ENCODE measurements at regions not wholly inside any gene's neighbourhood (a gene's known extent, or its start where the extent isn't known, plus 50 kb on each side); places are given as distances from the start of the nearest gene placed in this dataset.

GRCh38 chr10:35754519-35754918 lies 112.4 kb upstream of the FZD8 start:
- POLR2A ChIA-PET: no interaction called here
- WGBS (ENCODE audit: insufficient coverage): 90% methylated on average over 4 of the region's 5 CpGs
- Histone ChIP-seq H3K27ac (ENCODE audit: insufficient read depth in 1 of 2, low read depth in 1 of 2, low read length in 2 of 2, poor library complexity in 1 of 2, severe bottlenecking in 2 of 2) (no peak overlapping the region), H3K4me3 (ENCODE audit: control insufficient read depth in 1 of 7, extremely low read depth in 1 of 7, insufficient read depth in 4 of 7, low read depth in 2 of 7, low read length in 6 of 7) (no peak overlapping the region), H3K36me3 (ENCODE audit: control insufficient read depth in 4 of 4, insufficient read depth in 4 of 4, low read length in 3 of 4) (no peaks in the 10 kb centered on the region), H3K27me3 (replicated peaks in 2 of 5; ENCODE audit: control insufficient read depth in 4 of 5, insufficient read depth in 5 of 5, low read length in 4 of 5) (no peaks in the 10 kb centered on the region), H3K4me1 (ENCODE audit: control extremely low read depth in 1 of 4, control insufficient read depth in 4 of 4, insufficient read depth in 4 of 4, low read length in 3 of 4) (no peaks in the 10 kb centered on the region), H3K9me3 (ENCODE audit: control extremely low read depth in 1 of 5, control insufficient read depth in 4 of 5, insufficient read depth in 2 of 5, low read depth in 1 of 5, low read length in 4 of 5) (peaks cover 0 to 7% (median 0%) of the 10 kb centered on the region in 5 experiments)
- CTCF ChIA-PET: no interaction called here
- DNase-seq: no peak

DNA sequence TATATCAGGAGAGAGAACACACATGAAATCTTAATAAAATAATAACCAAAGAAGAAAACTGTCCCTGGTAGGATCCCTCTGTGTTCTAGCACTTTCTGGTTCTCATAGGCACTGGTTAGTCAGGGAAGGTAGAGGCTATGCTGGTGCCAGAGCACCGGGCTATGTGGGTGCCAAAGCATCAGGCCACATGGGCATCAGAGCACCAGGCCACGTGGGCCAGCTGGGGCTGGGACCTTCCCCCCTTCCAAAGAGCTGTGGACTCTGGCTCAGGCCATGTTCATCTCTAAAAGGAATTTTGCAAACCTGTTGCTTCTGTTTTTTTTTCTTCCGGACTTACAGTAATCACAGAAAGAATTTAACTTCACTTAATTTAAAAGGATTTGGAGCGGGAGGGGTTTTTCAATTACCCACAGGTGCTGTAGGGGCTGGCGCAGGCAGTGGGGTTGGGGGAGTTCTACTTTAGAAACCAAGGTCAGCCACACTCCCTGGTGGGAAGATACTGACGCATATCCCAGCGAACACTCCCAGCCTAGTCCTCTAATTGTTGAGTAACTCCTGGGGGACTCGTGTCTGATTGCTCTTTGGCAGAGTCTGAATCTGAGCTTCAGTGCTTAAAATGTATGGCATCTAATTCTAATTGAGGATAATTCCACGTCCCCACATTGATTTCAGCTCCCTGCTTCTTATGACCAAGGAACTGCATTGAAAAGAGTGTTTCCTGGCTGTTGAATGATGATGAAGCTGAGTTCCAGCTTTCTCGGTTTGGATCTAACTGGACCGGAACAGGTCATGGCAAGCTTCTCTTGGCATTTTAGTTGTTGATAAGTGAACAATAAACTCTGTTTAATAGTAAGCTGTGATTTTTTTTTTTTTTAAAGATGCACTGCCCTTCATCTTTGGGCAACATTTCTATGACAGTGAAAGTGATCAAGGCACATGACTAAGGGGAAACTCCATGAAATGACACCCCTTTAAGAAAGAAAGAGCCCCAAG lies 110.7 kb upstream of the FZD8 start:
- Histone ChIP-seq H3K4me3 (ENCODE audit: control insufficient read depth in 1 of 7, extremely low read depth in 1 of 7, insufficient read depth in 4 of 7, low read depth in 2 of 7, low read length in 6 of 7) (no peak overlapping the region), H3K27ac (ENCODE audit: insufficient read depth in 1 of 2, low read depth in 1 of 2, low read length in 2 of 2, poor library complexity in 1 of 2, severe bottlenecking in 2 of 2) (no peak overlapping the region), H3K9me3 (ENCODE audit: control extremely low read depth in 1 of 5, control insufficient read depth in 4 of 5, insufficient read depth in 2 of 5, low read depth in 1 of 5, low read length in 4 of 5) (no peaks in the 10 kb centered on the region), H3K36me3 (ENCODE audit: control insufficient read depth in 4 of 4, insufficient read depth in 4 of 4, low read length in 3 of 4) (no peaks in the 10 kb centered on the region), H3K4me1 (ENCODE audit: control extremely low read depth in 1 of 4, control insufficient read depth in 4 of 4, insufficient read depth in 4 of 4, low read length in 3 of 4) (no peaks in the 10 kb centered on the region), H3K27me3 (replicated peaks in 2 of 5; ENCODE audit: control insufficient read depth in 4 of 5, insufficient read depth in 5 of 5, low read length in 4 of 5) (no peaks in the 10 kb centered on the region)
- POLR2A ChIA-PET: no interaction called here
- WGBS (ENCODE audit: insufficient coverage): 94% methylated on average over 7 of the region's 11 CpGs
- CTCF ChIA-PET: no interaction called here
- no peak for DNase-seq

GRCh38 chr10:35751347-35751746 lies 109.3 kb upstream of the FZD8 start:
- Histone ChIP-seq H3K27ac (ENCODE audit: insufficient read depth in 1 of 2, low read depth in 1 of 2, low read length in 2 of 2, poor library complexity in 1 of 2, severe bottlenecking in 2 of 2) (no peak overlapping the region), H3K9me3 (ENCODE audit: control extremely low read depth in 1 of 5, control insufficient read depth in 4 of 5, insufficient read depth in 2 of 5, low read depth in 1 of 5, low read length in 4 of 5) (no peaks in the 10 kb centered on the region), H3K4me1 (ENCODE audit: control extremely low read depth in 1 of 4, control insufficient read depth in 4 of 4, insufficient read depth in 4 of 4, low read length in 3 of 4) (no peaks in the 10 kb centered on the region), H3K36me3 (ENCODE audit: control insufficient read depth in 4 of 4, insufficient read depth in 4 of 4, low read length in 3 of 4) (no peaks in the 10 kb centered on the region), H3K4me3 (ENCODE audit: control insufficient read depth in 1 of 7, extremely low read depth in 1 of 7, insufficient read depth in 4 of 7, low read depth in 2 of 7, low read length in 6 of 7) (no peak overlapping the region), H3K27me3 (replicated peaks in 2 of 5; ENCODE audit: control insufficient read depth in 4 of 5, insufficient read depth in 5 of 5, low read length in 4 of 5) (no peaks in the 10 kb centered on the region)
- CTCF ChIA-PET: no interaction called here
- DNase-seq: no peak
- POLR2A ChIA-PET: no interaction called here
- 94% methylated on average over 2 of the region's 2 CpGs for WGBS (ENCODE audit: insufficient coverage)

- ChIA-PET CTCF (no interaction called here), POLR2A (no interaction called here)
- Histone ChIP-seq H3K36me3 (ENCODE audit: control insufficient read depth in 4 of 4, insufficient read depth in 4 of 4, low read length in 3 of 4) (no peaks in the 10 kb centered on the region), H3K9me3 (ENCODE audit: control extremely low read depth in 1 of 5, control insufficient read depth in 4 of 5, insufficient read depth in 2 of 5, low read depth in 1 of 5, low read length in 4 of 5) (no peaks in the 10 kb centered on the region), H3K4me1 (ENCODE audit: control extremely low read depth in 1 of 4, control insufficient read depth in 4 of 4, insufficient read depth in 4 of 4, low read length in 3 of 4) (no peaks in the 10 kb centered on the region), H3K27me3 (replicated peaks in 2 of 5; ENCODE audit: control insufficient read depth in 4 of 5, insufficient read depth in 5 of 5, low read length in 4 of 5) (no peaks in the 10 kb centered on the region), H3K4me3 (ENCODE audit: control insufficient read depth in 1 of 7, extremely low read depth in 1 of 7, insufficient read depth in 4 of 7, low read depth in 2 of 7, low read length in 6 of 7) (no peak overlapping the region), H3K27ac (ENCODE audit: insufficient read depth in 1 of 2, low read depth in 1 of 2, low read length in 2 of 2, poor library complexity in 1 of 2, severe bottlenecking in 2 of 2) (no peak overlapping the region)
- WGBS (ENCODE audit: insufficient coverage): 95% methylated on average over 6 of the region's 6 CpGs
- no peak for DNase-seq
These were observed 107.1 kb upstream of the FZD8 start for GRCh38 chr10:35749230-35749629.

DNA sequence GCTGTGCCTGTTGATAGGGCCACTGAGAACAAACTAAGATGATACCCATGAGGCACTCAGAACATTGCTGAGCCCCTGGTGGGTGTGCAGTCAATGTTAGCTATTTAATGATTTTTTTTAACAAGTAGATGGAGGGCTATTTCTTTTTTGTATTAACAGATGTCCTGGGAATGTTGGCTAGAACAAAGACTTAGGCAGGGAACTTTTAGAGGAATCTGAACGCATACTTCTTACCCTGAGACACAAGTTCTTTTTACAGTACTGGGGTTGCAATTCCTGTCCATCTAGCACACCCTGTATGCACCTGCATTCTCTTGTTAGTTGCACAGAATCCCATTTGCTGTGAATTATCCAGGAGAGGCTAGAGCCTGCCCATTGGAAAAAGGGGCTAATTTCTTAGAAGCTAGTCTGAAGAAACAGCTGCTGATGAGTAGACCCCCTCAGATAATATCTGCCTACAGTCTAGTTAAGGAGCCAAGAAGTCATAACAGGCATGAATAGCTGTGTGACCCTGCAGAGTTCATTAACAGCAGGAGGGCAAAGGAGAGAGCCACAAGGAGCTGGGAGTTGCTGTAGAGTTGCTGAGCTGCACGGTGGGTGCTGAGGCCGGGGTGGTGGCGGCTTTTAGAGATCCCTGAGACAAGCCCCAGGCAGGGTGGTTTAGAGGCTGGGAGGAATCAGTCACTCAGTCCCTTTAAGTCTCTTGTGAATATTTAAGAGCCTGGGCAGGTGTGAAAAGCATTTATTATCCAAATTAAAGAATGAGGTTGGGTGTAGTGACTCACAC lies 103.7 kb upstream of the FZD8 start:
- POLR2A ChIA-PET: no interaction called here
- 100% methylated on average over 1 of the region's 4 CpGs for WGBS (ENCODE audit: insufficient coverage)
- CTCF ChIA-PET: no interaction called here
- H3K27me3 ChIP-seq (replicated peaks in 2 of 5; ENCODE audit: control insufficient read depth in 4 of 5, insufficient read depth in 5 of 5, low read length in 4 of 5): no peaks in the 10 kb centered on the region
- no peaks in the 10 kb centered on the region for H3K9me3 ChIP-seq (ENCODE audit: control extremely low read depth in 1 of 5, control insufficient read depth in 4 of 5, insufficient read depth in 2 of 5, low read depth in 1 of 5, low read length in 4 of 5)
- H3K27ac ChIP-seq (ENCODE audit: insufficient read depth in 1 of 2, low read depth in 1 of 2, low read length in 2 of 2, poor library complexity in 1 of 2, severe bottlenecking in 2 of 2): no peak overlapping the region
- no peak overlapping the region for H3K4me3 ChIP-seq (ENCODE audit: control insufficient read depth in 1 of 7, extremely low read depth in 1 of 7, insufficient read depth in 4 of 7, low read depth in 2 of 7, low read length in 6 of 7)
- DNase-seq: no peak
- H3K4me1 ChIP-seq (ENCODE audit: control extremely low read depth in 1 of 4, control insufficient read depth in 4 of 4, insufficient read depth in 4 of 4, low read length in 3 of 4): no peaks in the 10 kb centered on the region
- no peaks in the 10 kb centered on the region for H3K36me3 ChIP-seq (ENCODE audit: control insufficient read depth in 4 of 4, insufficient read depth in 4 of 4, low read length in 3 of 4)

DNA sequence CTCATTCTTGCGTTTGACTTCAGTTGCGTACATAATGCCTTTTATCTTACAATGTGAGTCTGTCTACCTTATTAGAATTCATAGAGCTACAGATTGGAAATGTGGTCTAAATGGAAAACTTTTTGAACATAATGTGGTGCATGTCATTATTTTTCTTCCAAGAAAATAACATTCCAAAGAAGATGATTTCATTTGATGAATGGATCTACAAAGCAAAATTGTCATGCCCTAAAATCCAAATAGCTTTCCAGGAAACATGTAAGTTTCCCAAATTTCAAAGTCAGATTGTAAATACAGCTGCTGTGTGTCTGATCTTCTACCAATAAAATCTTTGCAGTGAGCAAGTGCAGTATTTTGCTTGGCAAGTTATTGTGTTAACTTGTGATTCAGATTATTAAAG lies 101.8 kb upstream of the FZD8 start:
- H3K4me1 ChIP-seq (ENCODE audit: control extremely low read depth in 1 of 4, control insufficient read depth in 4 of 4, insufficient read depth in 4 of 4, low read length in 3 of 4): no peaks in the 10 kb centered on the region
- WGBS (ENCODE audit: insufficient coverage): 100% methylated on average over 1 of the region's 2 CpGs
- DNase-seq: no peak
- POLR2A ChIA-PET: no interaction called here
- H3K9me3 ChIP-seq (ENCODE audit: control extremely low read depth in 1 of 5, control insufficient read depth in 4 of 5, insufficient read depth in 2 of 5, low read depth in 1 of 5, low read length in 4 of 5): no peaks in the 10 kb centered on the region
- no peaks in the 10 kb centered on the region for H3K27me3 ChIP-seq (replicated peaks in 2 of 5; ENCODE audit: control insufficient read depth in 4 of 5, insufficient read depth in 5 of 5, low read length in 4 of 5)
- no peaks in the 10 kb centered on the region for H3K36me3 ChIP-seq (ENCODE audit: control insufficient read depth in 4 of 4, insufficient read depth in 4 of 4, low read length in 3 of 4)
- H3K27ac ChIP-seq (ENCODE audit: insufficient read depth in 1 of 2, low read depth in 1 of 2, low read length in 2 of 2, poor library complexity in 1 of 2, severe bottlenecking in 2 of 2): no peak overlapping the region
- CTCF ChIA-PET: no interaction called here
- no peak overlapping the region for H3K4me3 ChIP-seq (ENCODE audit: control insufficient read depth in 1 of 7, extremely low read depth in 1 of 7, insufficient read depth in 4 of 7, low read depth in 2 of 7, low read length in 6 of 7)

DNA sequence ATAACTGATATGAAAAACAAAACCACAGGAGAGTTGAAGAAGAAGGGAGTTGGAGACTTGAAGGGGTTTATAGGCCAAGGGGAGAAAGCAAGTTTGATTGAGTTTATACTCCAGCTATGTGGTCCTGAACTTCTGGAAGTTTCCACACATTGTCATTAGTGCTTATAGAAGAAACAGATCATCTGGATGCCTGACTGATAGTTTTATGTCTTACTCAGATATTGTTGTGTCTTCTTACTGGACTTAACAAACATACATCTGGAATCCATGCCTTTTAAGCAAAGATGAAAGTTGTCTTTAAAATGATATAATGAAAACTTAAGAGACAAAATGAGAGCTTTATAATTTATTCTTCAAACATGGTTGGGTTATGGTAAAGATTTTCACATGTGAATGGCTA lies 101.3 kb upstream of the FZD8 start:
- Histone ChIP-seq H3K27ac (ENCODE audit: insufficient read depth in 1 of 2, low read depth in 1 of 2, low read length in 2 of 2, poor library complexity in 1 of 2, severe bottlenecking in 2 of 2) (no peak overlapping the region), H3K4me3 (ENCODE audit: control insufficient read depth in 1 of 7, extremely low read depth in 1 of 7, insufficient read depth in 4 of 7, low read depth in 2 of 7, low read length in 6 of 7) (no peak overlapping the region), H3K36me3 (ENCODE audit: control insufficient read depth in 4 of 4, insufficient read depth in 4 of 4, low read length in 3 of 4) (no peaks in the 10 kb centered on the region), H3K27me3 (replicated peaks in 2 of 5; ENCODE audit: control insufficient read depth in 4 of 5, insufficient read depth in 5 of 5, low read length in 4 of 5) (no peaks in the 10 kb centered on the region), H3K9me3 (ENCODE audit: control extremely low read depth in 1 of 5, control insufficient read depth in 4 of 5, insufficient read depth in 2 of 5, low read depth in 1 of 5, low read length in 4 of 5) (no peaks in the 10 kb centered on the region), H3K4me1 (ENCODE audit: control extremely low read depth in 1 of 4, control insufficient read depth in 4 of 4, insufficient read depth in 4 of 4, low read length in 3 of 4) (no peaks in the 10 kb centered on the region)
- ChIA-PET CTCF (no interaction called here), POLR2A (no interaction called here)
- no peak for DNase-seq
